NCI-H2081 (cell line): ENCODE measurements at regions not wholly inside any gene's neighbourhood (a gene's known extent, or its start where the extent isn't known, plus 50 kb on each side); places are given as distances from the start of the nearest gene placed in this dataset.

Experiments used
- DNase-seq, 2 experiments: peaks; one replicate each; lab custom pipeline; 2025; lab: John Stamatoyannopoulos, UW

GRCh38 chr15:26477044-26477443, 295.8 kb downstream of the GABRB3 start:
- no peak for DNase-seq

- peak in 1 of 2 experiments; percentile 25 for DNase-seq
Measured at GRCh38 chr15:26475554-26475953, 297.3 kb downstream of the GABRB3 start.

GRCh38 chr15:26472661-26473060, 300.2 kb downstream of the GABRB3 start:
- DNase-seq = no peak

- no peak for DNase-seq
Measured at GRCh38 chr15:26461847-26462608, 310.8 kb downstream of the GABRB3 start.

- no peak for DNase-seq
Measured at GRCh38 chr15:26460165-26460564, 312.7 kb downstream of the GABRB3 start.

- DNase-seq = no peak
Measured at GRCh38 chr15:26455828-26456227, 317.0 kb downstream of the GABRB3 start.

- no peak for DNase-seq
Measured at GRCh38 chr15:26453914-26454313, 319.0 kb downstream of the GABRB3 start.

GRCh38 chr15:26451995-26452394, 320.9 kb downstream of the GABRB3 start:
- no peak for DNase-seq

GRCh38 chr15:26449291-26449690, 323.6 kb downstream of the GABRB3 start:
- DNase-seq = no peak

GRCh38 chr15:26443321-26443720, 329.5 kb downstream of the GABRB3 start:
- no peak for DNase-seq

- no peak for DNase-seq
Measured at GRCh38 chr15:26442680-26443079, 330.2 kb downstream of the GABRB3 start.

GRCh38 chr15:26439681-26440080, 333.2 kb downstream of the GABRB3 start:
- no peak for DNase-seq

- DNase-seq = peak in 1 of 2 experiments; percentile 65
Measured at GRCh38 chr15:26438718-26439117, 334.1 kb downstream of the GABRB3 start.

- DNase-seq = peak in 1 of 2 experiments; percentile 65
Measured at GRCh38 chr15:26438316-26438715, 334.6 kb downstream of the GABRB3 start.

GRCh38 chr15:26433818-26434217, 339.0 kb downstream of the GABRB3 start:
- no peak for DNase-seq

- DNase-seq = no peak
Measured at GRCh38 chr15:26433060-26433459, 339.8 kb downstream of the GABRB3 start.

- DNase-seq = peak; percentile 21 to 23
Measured at GRCh38 chr15:26421065-26421464, 351.8 kb downstream of the GABRB3 start.

- no peak for DNase-seq
Measured at GRCh38 chr15:26395624-26396023, 377.2 kb downstream of the GABRB3 start.

- DNase-seq = no peak
Measured at GRCh38 chr15:26394801-26395200, 378.1 kb downstream of the GABRB3 start.

GRCh38 chr15:26392956-26393355, 379.9 kb downstream of the GABRB3 start:
- no peak for DNase-seq

GRCh38 chr15:26391567-26392194, 381.2 kb downstream of the GABRB3 start:
- DNase-seq = peak; percentile 45 to 84

GRCh38 chr15:26382444-26383072, 390.3 kb downstream of the GABRB3 start:
- DNase-seq = no peak

GRCh38 chr15:26378304-26378703, 394.6 kb downstream of the GABRB3 start:
- no peak for DNase-seq
